Prostate gland (tissue), 2 donors: ENCODE measurements at regions not wholly inside any gene's neighbourhood (a gene's known extent, or its start where the extent isn't known, plus 50 kb on each side); places are given as distances from the start of the nearest gene placed in this dataset.

ENCODE experiments used
- DNase-seq: peaks from one replicate; pipeline ENCODE4 v3.0.0-alpha.2; 2019; ENCODE audit warnings: low spot score
- H3K27ac ChIP-seq, 2 donors: fragments of 200-600 bp; sonication (generic); 2 replicates each; pipeline ENCODE4 v1.5.1; 2017 to 2019
- H3K27me3 ChIP-seq: fragments of 200-600 bp; sonication (generic); replicated peaks from 2 replicates; pipeline ENCODE4 v1.5.1; 2019; ENCODE audit not compliant: insufficient read depth
- H3K36me3 ChIP-seq, 2 donors: fragments of 200-600 bp; sonication (generic); 1 replicate in 1 of 2; 2 replicates in 1 of 2; pipeline versions ENCODE4 v1.5.1 to v1.8.1; 2017 to 2019
- H3K4me1 ChIP-seq: fragments of 200-600 bp; sonication (generic); replicated peaks from 2 replicates; pipeline ENCODE4 v1.5.1; 2019
- H3K4me3 ChIP-seq, 2 donors: fragments of 200-600 bp; sonication (generic); 2 replicates each; pipeline ENCODE4 v1.5.1; 2017 to 2019
- H3K9me3 ChIP-seq: fragments of 200-600 bp; sonication (generic); 2 replicates; pipeline ENCODE4 v1.5.1; 2017
- CTCF ChIP-seq, 4 experiments: fragments of 200-600 bp in 2 of 4; fragments of 450-650 bp in 2 of 4; sonication (generic) in 2 of 4; IDR thresholded peaks; 1 replicate in 3 of 4; 2 replicates in 1 of 4; pipeline ENCODE4 v1.5.1; 2016 to 2019; ENCODE audit warnings: antibody characterized with exemption in 4 of 4, mild to moderate bottlenecking in 2 of 4, moderate library complexity in 2 of 4
- POLR2A ChIP-seq: fragments of 450-650 bp; IDR thresholded peaks from one replicate; pipeline ENCODE4 v1.6.1; 2016; ENCODE audit warnings: antibody characterized with exemption, mild to moderate bottlenecking
- POLR2AphosphoS5 ChIP-seq: sonication (generic); formaldehyde crosslinking; IDR thresholded peaks from one replicate; pipeline ENCODE4 v1.6.1; 2017; ENCODE audit warnings: antibody characterized with exemption
- WGBS: methylation state at CpG from one replicate; pipeline ENCODE4 v1.1.5; 2018; 5-methylcytosine and 5-hydroxymethylcytosine counted together
- intact Hi-C: fragments of 100-400 bp; cut with DNase I; formaldehyde crosslinking; loops from one replicate; pipeline ENCODE4 v1.14.2; 2022

- intact Hi-C loops: loop anchor here (10.0 kb wide), 1 partner anchor 684 kb away; the partner anchor contains the start of gene RND3
- H3K36me3 ChIP-seq: no peaks in the 10 kb centered on the region
- H3K4me3 ChIP-seq: no peak overlapping the region
- no peak for TF ChIP-seq CTCF (IDR thresholded peaks at IDR 0.05)
- no peak for TF ChIP-seq POLR2A
- TF ChIP-seq POLR2AphosphoS5: no peak
- no peak for DNase-seq
- H3K27me3 ChIP-seq: no peaks in the 10 kb centered on the region
- 80% methylated on average over 7 of the region's 7 CpGs for WGBS
- no peaks in the 10 kb centered on the region for H3K9me3 ChIP-seq
- H3K4me1 ChIP-seq: no peaks in the 10 kb centered on the region
- no peak overlapping the region for H3K27ac ChIP-seq
These were observed 213.3 kb upstream of the MMADHC start for GRCh38 chr2:149800624-149801542.

- Histone ChIP-seq H3K27ac (no peak overlapping the region), H3K36me3 (no peaks in the 10 kb centered on the region), H3K9me3 (no peaks in the 10 kb centered on the region), H3K27me3 (no peaks in the 10 kb centered on the region), H3K4me1 (no peaks in the 10 kb centered on the region), H3K4me3 (no peak overlapping the region)
- DNase-seq: no peak
- TF ChIP-seq POLR2AphosphoS5 (no peak), CTCF (IDR thresholded peaks at IDR 0.05) (peak in 2 of 4 experiments; percentile 28 to 34)
- intact Hi-C loops: no loop called here
- 27% methylated on average over 6 of the region's 6 CpGs for WGBS
These were observed 211.6 kb upstream of the MMADHC start for GRCh38 chr2:149799013-149799705.

- Histone ChIP-seq H3K27ac (no peak overlapping the region), H3K4me1 (no peaks in the 10 kb centered on the region), H3K27me3 (no peaks in the 10 kb centered on the region), H3K4me3 (no peak overlapping the region), H3K9me3 (no peaks in the 10 kb centered on the region), H3K36me3 (no peaks in the 10 kb centered on the region)
- TF ChIP-seq POLR2AphosphoS5 (no peak), CTCF (IDR thresholded peaks at IDR 0.05) (no peak), POLR2A (no peak)
- 78% methylated on average over 1 of the region's 1 CpG for WGBS
- intact Hi-C loops: no loop called here
- no peak for DNase-seq
These were observed 209.5 kb upstream of the MMADHC start for GRCh38 chr2:149797030-149797429.

- no peaks in the 10 kb centered on the region for H3K36me3 ChIP-seq
- no peaks in the 10 kb centered on the region for H3K4me1 ChIP-seq
- H3K27ac ChIP-seq: no peak overlapping the region
- no peak overlapping the region for H3K4me3 ChIP-seq
- no peaks in the 10 kb centered on the region for H3K27me3 ChIP-seq
- no peak for DNase-seq
- TF ChIP-seq POLR2A (no peak), POLR2AphosphoS5 (no peak), CTCF (IDR thresholded peaks at IDR 0.05) (no peak)
- intact Hi-C loops: no loop called here
- WGBS: 90% methylated on average over 3 of the region's 3 CpGs
- H3K9me3 ChIP-seq: no peaks in the 10 kb centered on the region
These were observed 202.0 kb upstream of the MMADHC start for GRCh38 chr2:149789549-149789948.
